ENCODE measurements at regions not wholly inside any gene's neighbourhood (a gene's known extent, or its start where the extent isn't known, plus 50 kb on each side); places are given as distances from the start of the nearest gene placed in this dataset.

GRCh38 chr20:4469910-4470309 is 216.3 kb upstream of the PRNP start:
- BruUV-seq (replicated peaks): no TSS peak
- Histone ChIP-seq H2AFZ (ENCODE audit: low read depth, low read length, poor library complexity, severe bottlenecking) (no peak overlapping the region), H4K20me1 (ENCODE audit: insufficient read depth) (no peaks in the 10 kb centered on the region), H3K9me2 (ENCODE audit: insufficient read depth) (no peaks in the 10 kb centered on the region), H3K79me2 (ENCODE audit: insufficient read depth, low read length) (no peaks in the 10 kb centered on the region), H3K9ac (ENCODE audit: low read length) (no peak overlapping the region), H3K4me2 (ENCODE audit: low read length) (no peak overlapping the region), H3K27ac (ENCODE audit: low read depth, low read length) (no peak overlapping the region), H3K9me3 (ENCODE audit: control insufficient read depth in 1 of 2, insufficient read depth in 1 of 2, low read depth in 1 of 2, low read length in 2 of 2) (no peaks in the 10 kb centered on the region), H3K4me3 (replicated peaks in 1 of 2; ENCODE audit: low read depth in 1 of 2, low read length in 2 of 2) (no peak overlapping the region), H3K27me3 (ENCODE audit: insufficient read depth, low read length) (no peaks in the 10 kb centered on the region), H3K4me1 (ENCODE audit: control insufficient read depth in 1 of 2, insufficient read depth in 2 of 2, low read length in 2 of 2) (no peaks in the 10 kb centered on the region), H3K36me3 (ENCODE audit: control insufficient read depth in 1 of 2, insufficient read depth in 2 of 2, low read length in 2 of 2) (no peaks in the 10 kb centered on the region)
- no peak for ATAC-seq
- RAD21 ChIA-PET (ENCODE audit: low non-redundant PET in 1 of 2, low total read pairs in 2 of 2, uncharacterized antibody in 2 of 2, unreplicated experiment in 2 of 2): no interaction called here
- CTCF ChIA-PET: no interaction called here
- no peak for DNase-seq (ENCODE audit: low read depth, low spot score)
- TF ChIP-seq POLR2AphosphoS5 (IDR thresholded peaks at IDR 0.05; ENCODE audit: low read depth, low read length) (no peak), YY1 (IDR thresholded peaks at IDR 0.05; ENCODE audit: extremely low read depth, insufficient replicate concordance, low read depth, low read length) (no peak), REST (IDR thresholded peaks at IDR 0.05; ENCODE audit: low read depth) (no peak), SP1 (IDR thresholded peaks at IDR 0.05; ENCODE audit: low read depth) (no peak), EZH2 (IDR thresholded peaks at IDR 0.05) (no peak), TCF7L2 (IDR thresholded peaks at IDR 0.05; ENCODE audit: borderline replicate concordance, extremely low read depth, insufficient read depth, insufficient read length) (no peak), ZFX (IDR thresholded peaks at IDR 0.05) (no peak), SRF (IDR thresholded peaks at IDR 0.05; ENCODE audit: low read depth) (no peak), ATF3 (IDR thresholded peaks at IDR 0.05) (no peak)
- POLR2A ChIA-PET: no interaction called here
- intact Hi-C loops (cut with micrococcal nuclease): no loop called here
